ENCODE measurements at regions not wholly inside any gene's neighbourhood (a gene's known extent, or its start where the extent isn't known, plus 50 kb on each side); places are given as distances from the start of the nearest gene placed in this dataset.
A peak's percentile ranks its signal among the peaks of the same experiment; 100 is the strongest.

DNA sequence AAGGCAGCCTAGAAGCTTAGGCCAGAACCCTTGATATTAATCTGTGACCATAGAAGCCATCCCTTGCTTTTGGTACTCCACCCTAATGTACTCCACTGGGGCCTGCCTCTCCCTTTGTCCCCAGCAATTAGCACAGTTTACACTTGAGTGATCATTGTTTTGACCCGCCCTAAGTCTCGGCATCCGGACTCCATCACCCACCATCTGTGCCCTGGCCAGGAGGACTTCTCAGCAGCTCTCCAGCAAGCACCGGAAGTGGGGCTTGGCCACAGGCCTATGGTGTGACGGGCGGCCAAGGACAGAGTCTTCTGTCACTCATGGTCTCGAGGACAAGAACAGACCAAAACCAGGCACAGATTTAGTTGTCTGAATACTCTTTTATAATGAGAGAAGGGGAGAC lies 126.5 kb upstream of the NTF3 start:
- Mint-ChIP-seq H3K4me1 (ENCODE audit: low read depth, unreplicated experiment) (peaks cover 18% of the 10 kb centered on the region), H3K36me3 (ENCODE audit: insufficient read depth, unreplicated experiment) (no peaks in the 10 kb centered on the region), H3K27ac (ENCODE audit: unreplicated experiment) (peak overlapping the region; percentile 12), H3K27me3 (ENCODE audit: insufficient read depth, unreplicated experiment) (no peaks in the 10 kb centered on the region), H3K4me3 (ENCODE audit: unreplicated experiment) (peak overlapping the region; percentile 0), H3K9me3 (ENCODE audit: unreplicated experiment) (peaks cover 21% of the 10 kb centered on the region)
- Histone ChIP-seq H3K36me3 (ENCODE audit: control insufficient read depth, insufficient read depth, low read length) (no peaks in the 10 kb centered on the region; the same call in 1 of the 2 replicates), H3K27me3 (replicated peaks; ENCODE audit: control insufficient read depth, insufficient read depth, low read length) (no peaks in the 10 kb centered on the region), H3K9me3 (no peaks in the 10 kb centered on the region), H3K4me3 (ENCODE audit: low read depth, low read length) (no peak overlapping the region), H3K4me1 (peaks cover 22% of the 10 kb centered on the region)
- no peak for DNase-seq
- TF ChIP-seq, protein P1, sequence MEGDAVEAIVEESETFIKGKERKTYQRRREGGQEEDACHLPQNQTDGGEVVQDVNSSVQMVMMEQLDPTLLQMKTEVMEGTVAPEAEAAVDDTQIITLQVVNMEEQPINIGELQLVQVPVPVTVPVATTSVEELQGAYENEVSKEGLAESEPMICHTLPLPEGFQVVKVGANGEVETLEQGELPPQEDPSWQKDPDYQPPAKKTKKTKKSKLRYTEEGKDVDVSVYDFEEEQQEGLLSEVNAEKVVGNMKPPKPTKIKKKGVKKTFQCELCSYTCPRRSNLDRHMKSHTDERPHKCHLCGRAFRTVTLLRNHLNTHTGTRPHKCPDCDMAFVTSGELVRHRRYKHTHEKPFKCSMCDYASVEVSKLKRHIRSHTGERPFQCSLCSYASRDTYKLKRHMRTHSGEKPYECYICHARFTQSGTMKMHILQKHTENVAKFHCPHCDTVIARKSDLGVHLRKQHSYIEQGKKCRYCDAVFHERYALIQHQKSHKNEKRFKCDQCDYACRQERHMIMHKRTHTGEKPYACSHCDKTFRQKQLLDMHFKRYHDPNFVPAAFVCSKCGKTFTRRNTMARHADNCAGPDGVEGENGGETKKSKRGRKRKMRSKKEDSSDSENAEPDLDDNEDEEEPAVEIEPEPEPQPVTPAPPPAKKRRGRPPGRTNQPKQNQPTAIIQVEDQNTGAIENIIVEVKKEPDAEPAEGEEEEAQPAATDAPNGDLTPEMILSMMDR (IDR thresholded peaks at IDR 0.05; ENCODE audit: insufficient read depth in 1 of 2, low read depth in 1 of 2, low read length in 1 of 2, severe bottlenecking in 1 of 2, unreplicated experiment in 1 of 2): no peak
- BruUV-seq (replicated peaks): no TSS peak
- ChIA-PET CTCF (interaction anchor here (1.0 kb wide), 1 partner anchor 123 kb away, joined by 4 read pairs; no protein-coding TSS in a partner anchor), POLR2A (interaction anchor here (0.6 to 0.7 kb wide), 2 partner anchors 23 to 61 kb away, joined by 3 read pairs; no protein-coding TSS in a partner anchor)
- intact Hi-C loops (cut with micrococcal nuclease; ENCODE audit: unreplicated experiment): loop anchor here (5.0 kb wide), 1 partner anchor 87 kb away; no protein-coding TSS in a partner anchor

DNA sequence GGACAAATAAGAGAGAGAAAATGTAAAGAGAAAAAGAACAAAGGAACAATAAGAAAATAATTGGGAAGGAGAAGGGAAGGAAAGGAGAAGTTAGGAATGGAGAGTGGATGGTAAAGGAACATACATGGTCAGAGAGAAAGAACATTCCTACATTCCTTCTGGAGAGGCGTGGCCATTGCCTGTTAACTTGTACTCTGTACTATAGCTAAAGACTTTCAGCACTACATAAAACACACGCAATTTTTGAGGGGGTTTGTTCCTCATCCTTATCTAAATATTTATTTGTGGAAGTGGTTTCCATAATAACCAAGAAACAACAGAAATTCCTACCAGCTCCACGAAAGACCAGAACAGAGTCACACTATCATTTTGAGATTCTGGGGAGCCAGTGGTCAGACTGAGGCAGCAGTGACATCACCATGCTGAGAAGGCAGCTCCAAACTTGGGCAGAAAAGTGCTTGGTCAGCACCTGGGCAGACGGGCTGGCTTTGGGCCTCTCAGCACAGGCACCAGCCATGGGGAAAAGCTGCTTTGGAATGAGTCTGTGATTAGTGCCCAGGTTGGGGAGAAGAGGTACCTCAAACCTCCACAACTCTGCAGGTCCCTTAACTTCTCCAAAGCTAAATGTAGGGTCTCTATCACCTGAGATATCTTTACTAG lies 125.9 kb upstream of the NTF3 start:
- Mint-ChIP-seq H3K27me3 (ENCODE audit: insufficient read depth, unreplicated experiment) (no peaks in the 10 kb centered on the region), H3K9me3 (ENCODE audit: unreplicated experiment) (peaks cover 21% of the 10 kb centered on the region), H3K4me1 (ENCODE audit: low read depth, unreplicated experiment) (peaks cover 18% of the 10 kb centered on the region), H3K4me3 (ENCODE audit: unreplicated experiment) (peak overlapping the region; percentile 0), H3K36me3 (ENCODE audit: insufficient read depth, unreplicated experiment) (no peaks in the 10 kb centered on the region), H3K27ac (ENCODE audit: unreplicated experiment) (peak overlapping the region; percentile 12)
- no peak overlapping the region for H3K4me3 ChIP-seq (ENCODE audit: low read depth, low read length)
- TF ChIP-seq, protein P1 (IDR thresholded peaks at IDR 0.05; ENCODE audit: insufficient read depth in 1 of 2, low read depth in 1 of 2, low read length in 1 of 2, severe bottlenecking in 1 of 2, unreplicated experiment in 1 of 2): no peak
- no peaks in the 10 kb centered on the region; the same call in 1 of the 2 replicates for H3K36me3 ChIP-seq (ENCODE audit: control insufficient read depth, insufficient read depth, low read length)
- DNase-seq: peak; percentile 49 to 56
- no TSS peak for BruUV-seq (replicated peaks)
- ChIA-PET CTCF (interaction anchor here (1.0 kb wide), 1 partner anchor 122 kb away, joined by 4 read pairs; no protein-coding TSS in a partner anchor), POLR2A (interaction anchor here (0.7 kb wide), 1 partner anchor 61 kb away, joined by 3 read pairs; no protein-coding TSS in a partner anchor)
- H3K9me3 ChIP-seq: no peaks in the 10 kb centered on the region
- intact Hi-C loops (cut with micrococcal nuclease; ENCODE audit: unreplicated experiment): loop anchor here (1.0 to 5.0 kb wide), 3 partner anchors 45 to 103 kb away; no protein-coding TSS in a partner anchor
- H3K4me1 ChIP-seq: peaks cover 22% of the 10 kb centered on the region
- no peaks in the 10 kb centered on the region for H3K27me3 ChIP-seq (replicated peaks; ENCODE audit: control insufficient read depth, insufficient read depth, low read length)

DNA sequence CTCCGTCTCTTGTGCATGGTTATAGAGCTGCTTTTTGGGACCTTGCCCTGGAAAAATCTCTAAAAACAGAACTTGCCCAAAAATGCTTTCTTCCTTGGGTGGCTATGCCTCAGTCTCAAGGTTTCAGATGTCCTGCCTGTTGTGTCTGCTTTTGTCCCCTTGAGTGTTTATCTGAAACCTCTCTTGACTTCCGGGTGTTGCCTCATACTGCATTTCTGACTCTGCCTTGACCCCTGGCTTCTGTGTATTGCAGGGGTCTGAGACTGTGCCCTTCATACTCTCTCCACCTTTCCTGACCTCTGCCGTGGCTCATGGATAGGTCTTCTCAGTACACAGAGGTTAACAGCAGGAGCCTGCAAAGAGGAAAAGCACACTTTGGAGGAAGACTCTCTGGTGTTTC lies 124.8 kb upstream of the NTF3 start:
- Mint-ChIP-seq H3K36me3 (ENCODE audit: insufficient read depth, unreplicated experiment) (no peaks in the 10 kb centered on the region), H3K4me1 (ENCODE audit: low read depth, unreplicated experiment) (peaks cover 18% of the 10 kb centered on the region), H3K9me3 (ENCODE audit: unreplicated experiment) (peaks cover 21% of the 10 kb centered on the region), H3K27ac (ENCODE audit: unreplicated experiment) (peak overlapping the region; percentile 47), H3K4me3 (ENCODE audit: unreplicated experiment) (no peak overlapping the region), H3K27me3 (ENCODE audit: insufficient read depth, unreplicated experiment) (no peaks in the 10 kb centered on the region)
- Histone ChIP-seq H3K36me3 (ENCODE audit: control insufficient read depth, insufficient read depth, low read length) (no peaks in the 10 kb centered on the region; the same call in 1 of the 2 replicates), H3K27me3 (replicated peaks; ENCODE audit: control insufficient read depth, insufficient read depth, low read length) (no peaks in the 10 kb centered on the region), H3K4me1 (peaks cover 22% of the 10 kb centered on the region), H3K4me3 (ENCODE audit: low read depth, low read length) (no peak overlapping the region), H3K9me3 (peaks cover under 1% of the 10 kb centered on the region; the same call in 1 of the 2 replicates)
- no TSS peak for BruUV-seq (replicated peaks)
- DNase-seq: no peak
- ChIA-PET CTCF (no interaction called here), POLR2A (no interaction called here)
- TF ChIP-seq, protein P1 (IDR thresholded peaks at IDR 0.05; ENCODE audit: insufficient read depth in 1 of 2, low read depth in 1 of 2, low read length in 1 of 2, severe bottlenecking in 1 of 2, unreplicated experiment in 1 of 2): no peak
- intact Hi-C loops (cut with micrococcal nuclease; ENCODE audit: unreplicated experiment): loop anchor here (2.0 to 5.0 kb wide), 2 partner anchors 46 to 85 kb away; no protein-coding TSS in a partner anchor
